ENCODE measurements at regions not wholly inside any gene's neighbourhood (a gene's known extent, or its start where the extent isn't known, plus 50 kb on each side); places are given as distances from the start of the nearest gene placed in this dataset.

DNA sequence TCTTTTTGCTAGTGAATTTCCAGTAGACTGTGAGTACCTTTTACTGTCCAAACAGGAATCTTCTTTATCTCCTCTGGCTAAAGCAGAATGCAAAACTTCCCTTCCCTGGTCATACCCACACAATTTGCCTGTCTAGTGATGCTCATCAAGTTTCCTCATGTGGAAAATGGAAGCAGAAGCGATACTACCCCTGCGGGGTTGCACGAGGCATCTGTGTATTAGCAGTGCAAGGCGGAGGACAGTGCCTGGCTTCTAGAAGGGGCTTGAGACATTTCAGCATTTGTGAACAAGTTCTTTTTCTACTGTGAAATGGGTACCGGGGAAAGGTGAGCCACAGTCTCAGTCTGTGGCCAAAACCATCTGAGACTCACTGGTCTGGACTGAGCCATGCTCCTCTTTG, 340.9 kb downstream of the AACS start:
- TF ChIP-seq STAT1 (IDR thresholded peaks at IDR 0.05; ENCODE audit: unreplicated experiment), result no peak
- TF ChIP-seq EZH2phosphoT487 (IDR thresholded peaks at IDR 0.05; ENCODE audit: unreplicated experiment), result no peak
- no peak for TF ChIP-seq EZH2 (IDR thresholded peaks at IDR 0.05; ENCODE audit: low read depth, unreplicated experiment)
- TF ChIP-seq, protein P1, sequence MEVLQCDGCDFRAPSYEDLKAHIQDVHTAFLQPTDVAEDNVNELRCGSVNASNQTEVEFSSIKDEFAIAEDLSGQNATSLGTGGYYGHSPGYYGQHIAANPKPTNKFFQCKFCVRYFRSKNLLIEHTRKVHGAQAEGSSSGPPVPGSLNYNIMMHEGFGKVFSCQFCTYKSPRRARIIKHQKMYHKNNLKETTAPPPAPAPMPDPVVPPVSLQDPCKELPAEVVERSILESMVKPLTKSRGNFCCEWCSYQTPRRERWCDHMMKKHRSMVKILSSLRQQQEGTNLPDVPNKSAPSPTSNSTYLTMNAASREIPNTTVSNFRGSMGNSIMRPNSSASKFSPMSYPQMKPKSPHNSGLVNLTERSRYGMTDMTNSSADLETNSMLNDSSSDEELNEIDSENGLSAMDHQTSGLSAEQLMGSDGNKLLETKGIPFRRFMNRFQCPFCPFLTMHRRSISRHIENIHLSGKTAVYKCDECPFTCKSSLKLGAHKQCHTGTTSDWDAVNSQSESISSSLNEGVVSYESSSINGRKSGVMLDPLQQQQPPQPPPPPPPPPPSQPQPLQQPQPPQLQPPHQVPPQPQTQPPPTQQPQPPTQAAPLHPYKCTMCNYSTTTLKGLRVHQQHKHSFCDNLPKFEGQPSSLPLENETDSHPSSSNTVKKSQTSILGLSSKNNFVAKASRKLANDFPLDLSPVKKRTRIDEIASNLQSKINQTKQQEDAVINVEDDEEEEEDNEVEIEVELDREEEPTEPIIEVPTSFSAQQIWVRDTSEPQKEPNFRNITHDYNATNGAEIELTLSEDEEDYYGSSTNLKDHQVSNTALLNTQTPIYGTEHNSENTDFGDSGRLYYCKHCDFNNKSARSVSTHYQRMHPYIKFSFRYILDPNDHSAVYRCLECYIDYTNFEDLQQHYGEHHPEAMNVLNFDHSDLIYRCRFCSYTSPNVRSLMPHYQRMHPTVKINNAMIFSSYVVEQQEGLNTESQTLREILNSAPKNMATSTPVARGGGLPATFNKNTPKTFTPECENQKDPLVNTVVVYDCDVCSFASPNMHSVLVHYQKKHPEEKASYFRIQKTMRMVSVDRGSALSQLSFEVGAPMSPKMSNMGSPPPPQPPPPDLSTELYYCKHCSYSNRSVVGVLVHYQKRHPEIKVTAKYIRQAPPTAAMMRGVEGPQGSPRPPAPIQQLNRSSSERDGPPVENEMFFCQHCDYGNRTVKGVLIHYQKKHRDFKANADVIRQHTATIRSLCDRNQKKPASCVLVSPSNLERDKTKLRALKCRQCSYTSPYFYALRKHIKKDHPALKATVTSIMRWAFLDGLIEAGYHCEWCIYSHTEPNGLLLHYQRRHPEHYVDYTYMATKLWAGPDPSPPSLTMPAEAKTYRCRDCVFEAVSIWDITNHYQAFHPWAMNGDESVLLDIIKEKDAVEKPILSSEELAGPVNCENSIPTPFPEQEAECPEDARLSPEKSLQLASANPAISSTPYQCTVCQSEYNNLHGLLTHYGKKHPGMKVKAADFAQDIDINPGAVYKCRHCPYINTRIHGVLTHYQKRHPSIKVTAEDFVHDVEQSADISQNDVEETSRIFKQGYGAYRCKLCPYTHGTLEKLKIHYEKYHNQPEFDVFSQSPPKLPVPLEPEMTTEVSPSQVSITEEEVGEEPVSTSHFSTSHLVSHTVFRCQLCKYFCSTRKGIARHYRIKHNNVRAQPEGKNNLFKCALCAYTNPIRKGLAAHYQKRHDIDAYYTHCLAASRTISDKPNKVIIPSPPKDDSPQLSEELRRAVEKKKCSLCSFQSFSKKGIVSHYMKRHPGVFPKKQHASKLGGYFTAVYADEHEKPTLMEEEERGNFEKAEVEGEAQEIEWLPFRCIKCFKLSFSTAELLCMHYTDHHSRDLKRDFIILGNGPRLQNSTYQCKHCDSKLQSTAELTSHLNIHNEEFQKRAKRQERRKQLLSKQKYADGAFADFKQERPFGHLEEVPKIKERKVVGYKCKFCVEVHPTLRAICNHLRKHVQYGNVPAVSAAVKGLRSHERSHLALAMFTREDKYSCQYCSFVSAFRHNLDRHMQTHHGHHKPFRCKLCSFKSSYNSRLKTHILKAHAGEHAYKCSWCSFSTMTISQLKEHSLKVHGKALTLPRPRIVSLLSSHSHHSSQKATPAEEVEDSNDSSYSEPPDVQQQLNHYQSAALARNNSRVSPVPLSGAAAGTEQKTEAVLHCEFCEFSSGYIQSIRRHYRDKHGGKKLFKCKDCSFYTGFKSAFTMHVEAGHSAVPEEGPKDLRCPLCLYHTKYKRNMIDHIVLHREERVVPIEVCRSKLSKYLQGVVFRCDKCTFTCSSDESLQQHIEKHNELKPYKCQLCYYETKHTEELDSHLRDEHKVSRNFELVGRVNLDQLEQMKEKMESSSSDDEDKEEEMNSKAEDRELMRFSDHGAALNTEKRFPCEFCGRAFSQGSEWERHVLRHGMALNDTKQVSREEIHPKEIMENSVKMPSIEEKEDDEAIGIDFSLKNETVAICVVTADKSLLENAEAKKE (CRISPR knock-in tag; IDR thresholded peaks at IDR 0.05), result no peak
- TF ChIP-seq ZNF331 (CRISPR knock-in tag; IDR thresholded peaks at IDR 0.05; ENCODE audit: low read depth), result no peak
- TF ChIP-seq POLR2AphosphoS5 (IDR thresholded peaks at IDR 0.05; ENCODE audit: low read depth), result no peak
- no peak for TF ChIP-seq JUNB (IDR thresholded peaks at IDR 0.05; ENCODE audit: unreplicated experiment)
- no peak for TF ChIP-seq CREB1 (CRISPR knock-in tag; IDR thresholded peaks at IDR 0.05; ENCODE audit: low read depth)
- TF ChIP-seq, protein P2, sequence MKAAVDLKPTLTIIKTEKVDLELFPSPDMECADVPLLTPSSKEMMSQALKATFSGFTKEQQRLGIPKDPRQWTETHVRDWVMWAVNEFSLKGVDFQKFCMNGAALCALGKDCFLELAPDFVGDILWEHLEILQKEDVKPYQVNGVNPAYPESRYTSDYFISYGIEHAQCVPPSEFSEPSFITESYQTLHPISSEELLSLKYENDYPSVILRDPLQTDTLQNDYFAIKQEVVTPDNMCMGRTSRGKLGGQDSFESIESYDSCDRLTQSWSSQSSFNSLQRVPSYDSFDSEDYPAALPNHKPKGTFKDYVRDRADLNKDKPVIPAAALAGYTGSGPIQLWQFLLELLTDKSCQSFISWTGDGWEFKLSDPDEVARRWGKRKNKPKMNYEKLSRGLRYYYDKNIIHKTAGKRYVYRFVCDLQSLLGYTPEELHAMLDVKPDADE (IDR thresholded peaks at IDR 0.05), result no peak
- TF ChIP-seq, protein P3, sequence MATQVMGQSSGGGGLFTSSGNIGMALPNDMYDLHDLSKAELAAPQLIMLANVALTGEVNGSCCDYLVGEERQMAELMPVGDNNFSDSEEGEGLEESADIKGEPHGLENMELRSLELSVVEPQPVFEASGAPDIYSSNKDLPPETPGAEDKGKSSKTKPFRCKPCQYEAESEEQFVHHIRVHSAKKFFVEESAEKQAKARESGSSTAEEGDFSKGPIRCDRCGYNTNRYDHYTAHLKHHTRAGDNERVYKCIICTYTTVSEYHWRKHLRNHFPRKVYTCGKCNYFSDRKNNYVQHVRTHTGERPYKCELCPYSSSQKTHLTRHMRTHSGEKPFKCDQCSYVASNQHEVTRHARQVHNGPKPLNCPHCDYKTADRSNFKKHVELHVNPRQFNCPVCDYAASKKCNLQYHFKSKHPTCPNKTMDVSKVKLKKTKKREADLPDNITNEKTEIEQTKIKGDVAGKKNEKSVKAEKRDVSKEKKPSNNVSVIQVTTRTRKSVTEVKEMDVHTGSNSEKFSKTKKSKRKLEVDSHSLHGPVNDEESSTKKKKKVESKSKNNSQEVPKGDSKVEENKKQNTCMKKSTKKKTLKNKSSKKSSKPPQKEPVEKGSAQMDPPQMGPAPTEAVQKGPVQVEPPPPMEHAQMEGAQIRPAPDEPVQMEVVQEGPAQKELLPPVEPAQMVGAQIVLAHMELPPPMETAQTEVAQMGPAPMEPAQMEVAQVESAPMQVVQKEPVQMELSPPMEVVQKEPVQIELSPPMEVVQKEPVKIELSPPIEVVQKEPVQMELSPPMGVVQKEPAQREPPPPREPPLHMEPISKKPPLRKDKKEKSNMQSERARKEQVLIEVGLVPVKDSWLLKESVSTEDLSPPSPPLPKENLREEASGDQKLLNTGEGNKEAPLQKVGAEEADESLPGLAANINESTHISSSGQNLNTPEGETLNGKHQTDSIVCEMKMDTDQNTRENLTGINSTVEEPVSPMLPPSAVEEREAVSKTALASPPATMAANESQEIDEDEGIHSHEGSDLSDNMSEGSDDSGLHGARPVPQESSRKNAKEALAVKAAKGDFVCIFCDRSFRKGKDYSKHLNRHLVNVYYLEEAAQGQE (IDR thresholded peaks at IDR 0.05; ENCODE audit: unreplicated experiment), result no peak
- no peak for TF ChIP-seq ZNF114 (CRISPR knock-in tag; IDR thresholded peaks at IDR 0.05)
- TF ChIP-seq, protein P4, sequence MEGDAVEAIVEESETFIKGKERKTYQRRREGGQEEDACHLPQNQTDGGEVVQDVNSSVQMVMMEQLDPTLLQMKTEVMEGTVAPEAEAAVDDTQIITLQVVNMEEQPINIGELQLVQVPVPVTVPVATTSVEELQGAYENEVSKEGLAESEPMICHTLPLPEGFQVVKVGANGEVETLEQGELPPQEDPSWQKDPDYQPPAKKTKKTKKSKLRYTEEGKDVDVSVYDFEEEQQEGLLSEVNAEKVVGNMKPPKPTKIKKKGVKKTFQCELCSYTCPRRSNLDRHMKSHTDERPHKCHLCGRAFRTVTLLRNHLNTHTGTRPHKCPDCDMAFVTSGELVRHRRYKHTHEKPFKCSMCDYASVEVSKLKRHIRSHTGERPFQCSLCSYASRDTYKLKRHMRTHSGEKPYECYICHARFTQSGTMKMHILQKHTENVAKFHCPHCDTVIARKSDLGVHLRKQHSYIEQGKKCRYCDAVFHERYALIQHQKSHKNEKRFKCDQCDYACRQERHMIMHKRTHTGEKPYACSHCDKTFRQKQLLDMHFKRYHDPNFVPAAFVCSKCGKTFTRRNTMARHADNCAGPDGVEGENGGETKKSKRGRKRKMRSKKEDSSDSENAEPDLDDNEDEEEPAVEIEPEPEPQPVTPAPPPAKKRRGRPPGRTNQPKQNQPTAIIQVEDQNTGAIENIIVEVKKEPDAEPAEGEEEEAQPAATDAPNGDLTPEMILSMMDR (conservative IDR thresholded peaks at IDR 0.05; ENCODE audit: low read depth in 2 of 2), result no peak
- TF ChIP-seq NANOG (IDR thresholded peaks at IDR 0.05; ENCODE audit: borderline replicate concordance), result no peak
- no peak overlapping the region for H3K27ac ChIP-seq (ENCODE audit: low read depth)
- no peak overlapping the region for H3K4me2 ChIP-seq
- Mint-ChIP-seq H3K4me3 (no peak overlapping the region), H3K27ac (no peak overlapping the region), H3K27me3 (ENCODE audit: insufficient read depth, low read depth, poor library complexity) (peaks cover 6% of the 10 kb centered on the region), H3K9me3 (peaks cover 5% of the 10 kb centered on the region; the same call in 2 of the 3 replicates), H3K36me3 (ENCODE audit: low read depth) (peaks cover 10% of the 10 kb centered on the region), H3K4me1 (peaks cover 23% of the 10 kb centered on the region)
- peaks cover 15% of the 10 kb centered on the region; the same call in 1 of the 2 replicates for H3K79me2 ChIP-seq (replicated peaks; ENCODE audit: insufficient read depth)
- no peaks in the 10 kb centered on the region for H3K36me3 ChIP-seq (ENCODE audit: insufficient read depth)
- H3K4me3 ChIP-seq, result no peak overlapping the region
- H3K4me1 ChIP-seq (ENCODE audit: insufficient read depth), result 0 out of 2 replicates have a peak, but pooled peaks cover 6% of the 10 kb centered on the region
- ATAC-seq (no peak), DNase-seq (ENCODE audit: low spot score) (no peak)
- H2AFZ ChIP-seq, result no peak overlapping the region
- no peaks in the 10 kb centered on the region; the same call in 1 of the 2 replicates for H4K20me1 ChIP-seq (replicated peaks; ENCODE audit: insufficient read depth)
- H3K27me3 ChIP-seq (ENCODE audit: insufficient read depth), result no peaks in the 10 kb centered on the region
- no peaks in the 10 kb centered on the region for H3F3A ChIP-seq (replicated peaks; ENCODE audit: low read depth)
- no peaks in the 10 kb centered on the region for H3K9me2 ChIP-seq (ENCODE audit: insufficient read depth)
